Tibial artery (tissue), 4 donors: ENCODE measurements at regions not wholly inside any gene's neighbourhood (a gene's known extent, or its start where the extent isn't known, plus 50 kb on each side); places are given as distances from the start of the nearest gene placed in this dataset.

Source experiments
- DNase-seq, 2 donors: peaks; one replicate each; pipeline ENCODE4 v3.0.0-alpha.2; 2019
- H3K27ac ChIP-seq, 2 donors: fragments of 200-600 bp; sonication (generic) in 1 of 2; 1 replicate in 1 of 2; 2 replicates in 1 of 2; pipeline ENCODE4 v1.5.1; 2018 to 2019; ENCODE audit warnings: mild to moderate bottlenecking in 1 of 2
- H3K27me3 ChIP-seq, 2 donors: fragments of 200-600 bp; sonication (generic) in 1 of 2; one replicate each; pipeline versions ENCODE4 v1.5.1 to v1.6.0; 2016 to 2019
- H3K36me3 ChIP-seq, 3 donors: fragments of 200-600 bp; sonication (generic) in 2 of 3; one replicate each; pipeline ENCODE4 v1.5.1; 2016 to 2019; ENCODE audit warnings: mild to moderate bottlenecking in 2 of 3
- H3K4me1 ChIP-seq, 4 donors: fragments of 200-600 bp; sonication (generic) in 2 of 4; 1 replicate in 3 of 4; 2 replicates in 1 of 4; pipeline ENCODE4 v1.5.1; 2016 to 2019
- H3K4me3 ChIP-seq, 2 donors: fragments of 200-600 bp; sonication (generic) in 1 of 2; 1 replicate in 1 of 2; 2 replicates in 1 of 2; pipeline ENCODE4 v1.5.1; 2018 to 2019; ENCODE audit warnings: mild to moderate bottlenecking in 2 of 2
- H3K9me3 ChIP-seq, 3 donors: fragments of 200-600 bp; sonication (generic) in 1 of 3; one replicate each; pipeline ENCODE4 v1.5.1; 2016 to 2019
- CTCF ChIP-seq, 2 experiments: fragments of 200-600 bp in 1 of 2; fragments of 450-650 bp in 1 of 2; IDR thresholded peaks; one replicate each; pipeline ENCODE4 v1.5.1; 2017 to 2019; ENCODE audit warnings: antibody characterized with exemption in 2 of 2, mild to moderate bottlenecking in 1 of 2, moderate library complexity in 1 of 2
- intact Hi-C: fragments of 100-400 bp; cut with DNase I; formaldehyde crosslinking; loops from one replicate; pipeline ENCODE4 v1.15.0; 2023; ENCODE audit warnings: low total_unique reads

- Histone ChIP-seq H3K4me1 (peaks cover 0 to 16% (median 4%) of the 10 kb centered on the region in 4 donors), H3K4me3 (no peak overlapping the region), H3K36me3 (no peaks in the 10 kb centered on the region), H3K9me3 (no peaks in the 10 kb centered on the region), H3K27ac (no peak overlapping the region), H3K27me3 (no peaks in the 10 kb centered on the region)
- no peak for TF ChIP-seq CTCF (IDR thresholded peaks at IDR 0.05)
- intact Hi-C loops: no loop called here
- no peak for DNase-seq
Observed at GRCh38 chr6:84467296-84467695, 239.9 kb upstream of the CEP162 start.

GRCh38 chr6:84466511-84466910, 239.1 kb upstream of the CEP162 start:
- no peak overlapping the region for H3K4me3 ChIP-seq
- no peaks in the 10 kb centered on the region for H3K9me3 ChIP-seq
- H3K36me3 ChIP-seq: no peaks in the 10 kb centered on the region
- no peak for TF ChIP-seq CTCF (IDR thresholded peaks at IDR 0.05)
- no peak overlapping the region for H3K27ac ChIP-seq
- H3K4me1 ChIP-seq: peaks cover 0 to 20% (median 4%) of the 10 kb centered on the region in 4 donors
- intact Hi-C loops: no loop called here
- no peak for DNase-seq
- no peaks in the 10 kb centered on the region for H3K27me3 ChIP-seq

- Histone ChIP-seq H3K4me3 (no peak overlapping the region), H3K27ac (no peak overlapping the region), H3K27me3 (no peaks in the 10 kb centered on the region), H3K4me1 (peaks cover 0 to 20% (median 4%) of the 10 kb centered on the region in 4 donors), H3K36me3 (no peaks in the 10 kb centered on the region), H3K9me3 (no peaks in the 10 kb centered on the region)
- no peak for DNase-seq
- no peak for TF ChIP-seq CTCF (IDR thresholded peaks at IDR 0.05)
- intact Hi-C loops: no loop called here
Observed at GRCh38 chr6:84464471-84464870, 237.0 kb upstream of the CEP162 start.

- Histone ChIP-seq H3K4me1 (peaks cover 0 to 20% (median 4%) of the 10 kb centered on the region in 4 donors), H3K9me3 (no peaks in the 10 kb centered on the region), H3K27me3 (no peaks in the 10 kb centered on the region), H3K27ac (peak overlapping the region; percentile 9 to 29), H3K4me3 (no peak overlapping the region), H3K36me3 (no peaks in the 10 kb centered on the region)
- intact Hi-C loops: no loop called here
- TF ChIP-seq CTCF (IDR thresholded peaks at IDR 0.05): no peak
- no peak for DNase-seq
Observed at GRCh38 chr6:84462698-84463097, 235.3 kb upstream of the CEP162 start.

GRCh38 chr6:84461461-84461860, 234.0 kb upstream of the CEP162 start:
- H3K4me1 ChIP-seq: peaks cover 0 to 17% (median 4%) of the 10 kb centered on the region in 4 donors

More at GRCh38 chr6:84461461-84461860, 234.0 kb upstream of the CEP162 start:
- DNase-seq: no peak
- Histone ChIP-seq H3K36me3 (no peaks in the 10 kb centered on the region), H3K9me3 (no peaks in the 10 kb centered on the region), H3K27me3 (no peaks in the 10 kb centered on the region), H3K4me3 (no peak overlapping the region), H3K27ac (no peak overlapping the region)
- intact Hi-C loops: no loop called here
- TF ChIP-seq CTCF (IDR thresholded peaks at IDR 0.05): no peak
